Heart left ventricle (tissue), 13 donors: ENCODE measurements at regions not wholly inside any gene's neighbourhood (a gene's known extent, or its start where the extent isn't known, plus 50 kb on each side); places are given as distances from the start of the nearest gene placed in this dataset.

Experiments used
- POLR2A ChIP-seq, 2 donors: fragments of 450-650 bp; IDR thresholded peaks; one replicate each; pipeline ENCODE4 v1.6.1; 2017; ENCODE audit warnings: antibody characterized with exemption in 2 of 2, mild to moderate bottlenecking in 2 of 2, moderate library complexity in 2 of 2
- TF ChIP-seq, protein P1 (sequence below), 12 donors: fragments of 200-600 bp; sonication (generic) in 4 of 12; IDR thresholded peaks; one replicate each; pipeline versions ENCODE4 v1.5.0 to v1.8.0; 2018 to 2022; ENCODE audit warnings: antibody characterized with exemption in 12 of 12, mild to moderate bottlenecking in 5 of 12
- donor health status: ischemic (EF 13 %, LVEDD 7.1; RV severe dilation, severe dysfunction).
- donor health status: DM: no; HTN: yes; CAD: no.
- donor health status: DM: no; HTN: no; CAD: no.
- donor health status: ischemic (EF 25% LVEDD 6.9; RV normal size, moderate dysfunction).
- donor health status: ischemic (EF 25% LVEDD 5.7; RV mildly dilated, moderate dysfunction).
- donor health status: ischemic (EF 35%, LVEDD 5.7; RV mildly dilated, moderate dysfunction).
- donor health status: nonischemic (EF 11% LVEDD 7.7; RV severe dilation, severe dysfunction).
- donor health status: DM: yes; HTN: yes; CAD: no.
- donor health status: PGD.
- donor health status: ischemic (EF 29% LVEDD 5.4; RV normal size, mild dysfunction).
- donor health status: nonischemic (EF 23%, LVEDD 6.1; RV moderate dilation, normal function).

DNA sequence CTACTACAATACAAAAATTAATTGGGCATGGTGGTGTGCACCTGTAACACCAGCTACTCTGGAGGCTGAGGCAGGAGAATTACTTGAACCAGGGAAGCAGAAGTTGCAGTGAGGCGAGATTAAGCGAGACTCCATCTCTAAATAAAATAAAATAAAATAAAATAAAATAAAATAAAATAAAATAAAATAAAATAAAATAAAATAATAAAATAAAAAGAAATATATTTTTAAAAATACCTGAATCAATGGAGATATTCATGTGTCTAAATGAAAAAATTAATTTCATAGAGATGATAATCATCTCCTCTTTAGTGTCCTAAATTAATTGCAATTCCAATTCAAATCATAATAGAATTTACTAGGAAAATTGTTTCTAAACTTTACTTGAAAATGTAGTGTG is 406.1 kb upstream of the POU3F4 start:
- TF ChIP-seq, protein P1, sequence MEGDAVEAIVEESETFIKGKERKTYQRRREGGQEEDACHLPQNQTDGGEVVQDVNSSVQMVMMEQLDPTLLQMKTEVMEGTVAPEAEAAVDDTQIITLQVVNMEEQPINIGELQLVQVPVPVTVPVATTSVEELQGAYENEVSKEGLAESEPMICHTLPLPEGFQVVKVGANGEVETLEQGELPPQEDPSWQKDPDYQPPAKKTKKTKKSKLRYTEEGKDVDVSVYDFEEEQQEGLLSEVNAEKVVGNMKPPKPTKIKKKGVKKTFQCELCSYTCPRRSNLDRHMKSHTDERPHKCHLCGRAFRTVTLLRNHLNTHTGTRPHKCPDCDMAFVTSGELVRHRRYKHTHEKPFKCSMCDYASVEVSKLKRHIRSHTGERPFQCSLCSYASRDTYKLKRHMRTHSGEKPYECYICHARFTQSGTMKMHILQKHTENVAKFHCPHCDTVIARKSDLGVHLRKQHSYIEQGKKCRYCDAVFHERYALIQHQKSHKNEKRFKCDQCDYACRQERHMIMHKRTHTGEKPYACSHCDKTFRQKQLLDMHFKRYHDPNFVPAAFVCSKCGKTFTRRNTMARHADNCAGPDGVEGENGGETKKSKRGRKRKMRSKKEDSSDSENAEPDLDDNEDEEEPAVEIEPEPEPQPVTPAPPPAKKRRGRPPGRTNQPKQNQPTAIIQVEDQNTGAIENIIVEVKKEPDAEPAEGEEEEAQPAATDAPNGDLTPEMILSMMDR (IDR thresholded peaks at IDR 0.05): no peak
- no peak for TF ChIP-seq POLR2A (IDR thresholded peaks at IDR 0.05)
